TTC549 (cell line): ENCODE measurements at regions not wholly inside any gene's neighbourhood (a gene's known extent, or its start where the extent isn't known, plus 50 kb on each side); places are given as distances from the start of the nearest gene placed in this dataset.

Experiments used
- FAIRE-seq: peaks from 2 replicates; lab custom pipeline; 2012; peaks lifted over from hg19 to GRCh38; lab: Jason Lieb, UNC

DNA sequence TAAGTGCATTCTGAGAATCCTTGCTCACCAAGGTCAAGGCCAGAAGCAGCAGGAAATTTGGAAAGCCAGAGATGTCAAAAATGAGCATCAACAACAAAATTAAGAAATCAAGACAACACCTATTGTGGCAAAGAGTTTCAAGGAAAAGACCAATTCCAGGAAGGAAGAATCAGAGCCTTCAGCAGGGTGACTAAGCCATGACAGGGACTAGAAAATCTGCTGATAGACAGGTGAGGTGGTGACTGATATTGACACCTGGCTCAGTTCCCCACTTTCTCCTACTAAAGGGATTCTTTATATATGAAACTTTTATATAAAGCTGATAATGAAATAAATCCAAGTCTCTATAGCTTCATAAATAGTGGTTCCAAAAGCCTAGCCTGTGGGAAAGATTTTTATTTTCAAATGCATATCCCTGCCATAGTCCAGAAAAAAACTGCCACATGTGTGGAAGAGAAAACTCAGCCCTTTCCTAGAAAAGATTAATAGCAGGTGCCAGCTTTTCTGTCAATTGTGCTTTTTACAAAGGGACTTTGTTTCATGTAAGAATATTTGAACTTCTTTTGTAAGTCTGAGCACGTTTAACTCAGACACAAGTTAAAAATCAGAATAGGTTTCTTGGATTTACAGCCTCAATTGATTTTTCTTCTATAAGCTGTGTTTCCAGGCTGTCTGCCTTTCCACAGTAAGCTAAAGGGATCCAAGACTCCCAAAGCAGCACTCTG, 81.1 kb upstream of the GRAMD2B start:
- no peak for FAIRE-seq

DNA sequence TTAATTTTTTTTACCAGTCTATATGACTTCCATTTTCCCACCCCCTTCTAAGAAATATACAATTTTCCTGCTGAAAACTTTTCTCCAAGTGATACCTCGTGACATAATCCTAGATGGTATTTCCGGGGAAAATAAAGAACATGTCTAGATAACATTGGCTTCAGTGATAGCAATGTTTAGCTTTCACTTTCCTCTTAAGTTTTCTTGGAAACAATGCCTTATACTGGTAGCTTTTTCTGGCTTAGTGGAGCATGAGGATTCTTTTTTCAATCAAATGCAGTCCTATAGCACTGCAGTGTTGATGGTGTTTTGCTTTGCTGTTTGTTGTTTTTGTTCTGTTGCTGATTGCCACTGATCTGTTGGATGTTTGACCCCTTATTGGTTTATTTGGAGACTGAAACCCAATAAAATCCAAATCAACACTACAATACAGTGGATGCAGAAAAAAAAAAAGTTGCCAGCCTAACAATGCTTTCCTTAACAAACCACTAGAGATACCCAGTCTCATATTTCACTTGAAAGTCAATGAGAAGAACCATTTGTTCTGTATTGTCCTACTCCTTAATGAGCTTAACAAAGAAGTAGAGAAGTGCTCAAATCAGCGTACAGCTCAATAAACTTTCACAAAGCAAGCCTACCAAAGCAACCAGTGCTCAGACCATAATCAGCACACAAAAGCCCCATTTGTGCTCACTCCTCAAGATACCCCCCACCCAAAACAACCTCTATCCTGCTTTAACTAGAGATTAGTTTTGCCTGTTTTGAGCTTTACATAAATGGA, 74.2 kb upstream of the GRAMD2B start:
- FAIRE-seq = no peak

DNA sequence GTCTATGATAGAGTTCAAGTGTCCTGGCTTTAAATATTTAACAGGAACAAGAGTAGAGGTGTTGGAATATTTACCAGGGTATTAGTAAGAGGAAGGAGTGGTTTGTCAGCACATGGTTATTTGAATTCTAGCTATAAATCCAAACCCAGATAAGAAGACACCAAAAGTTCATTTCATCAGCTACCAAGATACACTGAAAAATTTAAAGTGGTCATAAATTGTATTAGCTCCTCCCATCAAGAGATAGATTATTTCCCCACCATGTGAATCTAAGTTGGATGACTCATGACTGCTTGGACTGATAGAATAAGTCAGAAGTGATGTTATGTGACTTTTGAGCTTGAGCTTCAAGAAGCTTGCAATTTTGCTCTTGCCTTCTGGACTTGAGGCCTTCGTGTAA, 72.1 kb upstream of the GRAMD2B start:
- FAIRE-seq = no peak

DNA sequence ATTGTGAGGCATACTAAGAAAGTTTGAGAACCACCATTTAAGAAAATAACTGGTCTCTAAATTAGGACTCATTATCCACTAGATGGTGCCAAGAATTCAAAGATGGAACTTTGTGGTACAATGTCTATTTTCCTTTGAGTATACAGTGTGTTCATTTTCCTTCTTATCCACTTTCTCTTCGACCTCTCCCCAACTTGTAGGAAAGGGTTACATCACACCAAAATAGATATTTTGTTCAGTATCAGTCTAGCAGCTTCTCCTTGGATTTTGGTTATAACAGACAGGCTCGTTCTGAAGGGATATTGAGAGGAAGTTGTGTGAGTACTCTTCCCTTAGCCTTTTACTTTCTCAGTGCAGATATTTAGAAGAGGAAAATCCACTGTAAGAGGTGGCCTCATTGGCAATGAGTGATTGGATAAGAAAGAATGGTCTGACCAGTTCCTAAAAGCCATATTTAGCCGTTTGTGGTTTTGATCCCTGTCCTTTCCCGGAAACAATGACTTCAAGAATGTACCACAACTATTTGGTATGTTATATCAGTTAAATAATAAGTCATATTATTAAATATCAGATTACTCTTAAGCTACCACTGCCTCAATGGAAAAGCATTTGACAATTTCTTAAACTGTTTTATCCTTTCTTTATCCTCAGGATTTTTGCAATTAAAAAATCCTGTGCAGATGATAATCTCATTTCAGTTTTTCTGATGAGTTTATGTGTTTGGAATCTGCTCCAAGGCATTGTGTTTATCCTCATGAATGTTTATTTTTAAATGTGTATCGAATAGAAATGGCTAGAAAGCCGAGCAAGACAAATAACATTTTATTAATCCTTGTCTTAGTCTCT, 69.0 kb upstream of the GRAMD2B start:
- peak; percentile 84 for FAIRE-seq

DNA sequence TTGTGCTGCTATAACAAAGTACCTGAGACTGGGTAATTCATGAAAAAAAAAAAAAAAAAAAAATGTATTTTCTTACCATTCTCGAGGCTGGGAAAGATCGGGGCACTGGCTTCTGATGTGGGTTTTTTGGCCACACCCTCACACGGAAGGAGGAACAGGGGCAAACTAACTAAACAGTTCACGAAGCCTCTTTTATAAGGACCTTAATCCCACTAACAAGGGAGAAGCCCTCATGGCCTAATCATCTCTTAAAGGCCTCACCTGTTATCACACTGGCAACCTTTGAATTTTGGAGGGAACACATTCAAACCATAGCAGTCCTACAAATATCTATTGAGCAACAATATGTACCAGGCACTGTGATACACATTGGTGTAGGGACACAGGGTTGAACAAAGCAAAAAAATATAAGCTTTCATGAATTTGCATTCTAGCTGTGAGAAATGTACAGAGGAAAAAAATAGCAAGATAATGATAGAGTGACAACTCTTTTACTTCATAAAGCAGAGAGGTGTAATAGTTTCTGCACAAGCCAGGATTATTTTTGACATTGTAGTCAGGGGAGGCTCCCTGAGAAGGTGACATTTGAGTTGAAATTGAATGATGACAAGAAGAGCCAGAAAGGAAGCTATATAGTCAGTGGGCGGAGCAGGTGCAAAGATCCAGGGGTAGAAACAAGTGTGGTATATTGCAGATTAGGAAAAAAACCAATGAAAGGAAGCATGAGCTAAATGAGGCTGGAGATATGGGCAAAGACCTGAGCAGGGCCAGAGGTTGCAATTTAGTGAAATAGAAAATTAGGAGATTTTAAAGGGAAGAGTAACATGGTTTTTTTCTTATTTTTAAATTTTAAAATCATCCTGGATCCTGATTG, 68.1 kb upstream of the GRAMD2B start:
- FAIRE-seq = no peak

DNA sequence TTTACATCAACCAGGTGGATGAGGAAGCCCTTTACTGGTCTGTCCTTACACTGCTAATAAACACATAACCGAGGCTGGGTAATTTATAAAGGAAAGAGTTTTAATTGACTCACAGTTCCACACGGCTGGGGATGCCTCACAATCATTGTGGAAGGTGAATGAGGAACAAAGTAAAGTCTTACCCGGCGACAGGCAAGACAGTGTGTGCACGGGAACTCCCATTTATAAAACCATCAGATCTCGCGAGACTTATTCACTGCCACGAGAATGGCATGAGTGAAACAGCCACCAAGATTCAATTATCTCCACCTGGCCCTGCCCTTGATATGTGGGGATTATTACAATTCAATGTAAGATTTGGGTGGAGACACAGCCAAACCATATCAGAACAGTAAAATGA, 67.3 kb upstream of the GRAMD2B start:
- FAIRE-seq = no peak

DNA sequence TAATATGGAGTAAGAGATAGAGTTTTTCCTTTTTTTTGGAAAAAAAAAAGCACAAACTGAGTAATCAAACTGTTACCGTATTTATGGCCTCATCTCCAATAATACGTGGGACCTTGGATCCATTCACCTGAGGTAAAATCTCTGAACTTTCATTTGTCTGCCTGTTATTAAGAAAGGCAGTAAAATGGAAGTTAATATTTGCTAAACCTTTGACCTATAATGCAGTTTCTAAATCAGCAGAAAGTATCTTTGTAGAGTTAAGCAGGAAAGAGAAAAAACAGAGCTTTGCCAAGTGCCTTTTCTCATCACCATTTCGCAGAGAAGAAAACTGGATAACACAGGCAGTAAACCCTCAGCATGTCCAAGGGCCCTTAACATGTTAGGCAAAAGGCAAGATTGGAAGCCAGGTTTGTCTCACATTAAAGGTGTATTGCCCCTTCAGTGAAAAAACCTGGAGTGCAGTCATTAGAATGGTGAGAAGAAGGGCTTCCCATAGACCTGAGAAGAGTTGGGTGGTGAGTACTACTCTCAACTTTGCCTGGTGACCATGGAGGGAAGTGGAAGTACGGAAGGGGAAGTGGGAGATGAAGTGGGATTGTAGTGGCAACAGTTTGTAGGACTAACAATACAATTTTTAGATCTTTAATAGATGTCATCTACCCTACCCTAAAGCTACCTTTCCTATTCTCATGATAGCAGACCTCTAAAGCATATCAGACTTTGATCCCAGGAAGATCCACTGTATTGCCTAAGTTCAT, 65.4 kb upstream of the GRAMD2B start:
- FAIRE-seq = no peak

DNA sequence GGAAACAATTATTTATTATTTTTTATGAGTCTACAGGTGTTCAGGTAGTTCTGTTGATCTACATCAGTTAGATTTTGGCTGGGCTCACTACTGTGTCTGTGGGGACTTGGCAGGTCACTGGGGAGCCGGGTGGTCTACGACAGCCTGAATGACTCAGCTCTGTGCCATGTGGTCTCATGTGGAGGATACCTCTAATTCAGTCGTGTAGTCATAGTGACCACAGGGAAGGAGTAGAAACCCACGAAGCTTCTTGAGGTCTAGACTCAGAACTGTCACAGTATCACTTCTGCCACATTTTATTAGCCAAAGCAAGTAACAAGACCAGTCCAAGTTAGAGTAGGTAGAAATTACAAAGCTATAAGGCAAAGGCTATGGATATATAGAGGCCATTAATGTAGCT, 64.7 kb upstream of the GRAMD2B start:
- no peak for FAIRE-seq

DNA sequence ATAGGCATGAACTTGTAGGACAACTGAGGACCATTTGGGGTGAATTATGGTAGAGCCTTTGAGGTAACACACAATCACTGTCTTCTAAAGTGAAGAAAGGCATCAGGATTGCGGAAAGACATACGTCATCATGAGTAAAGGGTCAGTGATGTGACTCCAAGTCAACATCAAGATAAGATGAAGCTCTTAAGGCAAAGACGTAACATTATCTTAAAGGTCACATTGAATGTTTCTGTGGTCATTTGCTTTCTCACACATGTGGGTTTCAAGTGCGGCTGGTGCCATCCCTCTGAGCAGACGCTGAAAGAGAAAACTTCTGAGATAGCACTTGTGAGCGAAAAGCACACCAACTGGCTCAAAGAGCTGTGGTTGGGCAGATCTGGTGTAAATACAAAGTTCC, 63.3 kb upstream of the GRAMD2B start:
- FAIRE-seq = no peak

DNA sequence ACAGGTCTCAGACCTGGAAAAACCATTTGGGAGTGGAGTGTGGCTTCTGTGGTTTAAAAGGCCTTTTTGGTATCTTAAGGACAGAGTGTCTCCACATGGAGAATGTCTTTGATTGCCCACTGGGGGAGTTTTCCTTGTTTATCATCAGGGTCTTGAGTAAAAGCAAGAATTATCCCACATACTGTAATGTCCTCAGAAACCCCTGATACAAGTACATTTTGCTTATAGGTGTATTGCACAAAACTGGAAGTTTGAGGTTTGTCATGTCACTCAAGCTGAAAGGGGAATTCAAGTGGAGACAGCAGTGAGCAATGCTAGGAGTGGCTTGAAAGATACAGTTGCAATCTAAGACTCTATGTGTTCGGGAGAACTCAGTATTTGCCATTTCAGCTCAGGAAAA, 62.7 kb upstream of the GRAMD2B start:
- no peak for FAIRE-seq

DNA sequence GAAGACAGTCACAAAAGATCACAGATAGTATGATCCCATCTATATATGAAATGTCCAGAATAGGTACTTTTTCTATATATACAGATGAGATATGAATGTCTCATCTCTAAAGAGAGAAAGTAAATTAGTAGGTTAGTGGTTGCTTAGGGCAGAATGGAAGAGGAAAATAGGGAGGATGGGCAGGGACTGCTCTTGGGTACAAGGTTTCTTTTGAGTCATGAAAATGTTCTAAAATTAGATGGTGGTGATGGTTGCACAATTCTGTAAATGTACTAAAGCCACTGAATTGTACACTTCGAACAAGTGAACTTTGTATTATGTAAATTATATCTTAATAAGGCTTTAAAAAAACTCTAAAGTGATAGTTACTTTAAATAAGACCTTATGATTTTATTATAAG, 59.6 kb upstream of the GRAMD2B start:
- FAIRE-seq = no peak

DNA sequence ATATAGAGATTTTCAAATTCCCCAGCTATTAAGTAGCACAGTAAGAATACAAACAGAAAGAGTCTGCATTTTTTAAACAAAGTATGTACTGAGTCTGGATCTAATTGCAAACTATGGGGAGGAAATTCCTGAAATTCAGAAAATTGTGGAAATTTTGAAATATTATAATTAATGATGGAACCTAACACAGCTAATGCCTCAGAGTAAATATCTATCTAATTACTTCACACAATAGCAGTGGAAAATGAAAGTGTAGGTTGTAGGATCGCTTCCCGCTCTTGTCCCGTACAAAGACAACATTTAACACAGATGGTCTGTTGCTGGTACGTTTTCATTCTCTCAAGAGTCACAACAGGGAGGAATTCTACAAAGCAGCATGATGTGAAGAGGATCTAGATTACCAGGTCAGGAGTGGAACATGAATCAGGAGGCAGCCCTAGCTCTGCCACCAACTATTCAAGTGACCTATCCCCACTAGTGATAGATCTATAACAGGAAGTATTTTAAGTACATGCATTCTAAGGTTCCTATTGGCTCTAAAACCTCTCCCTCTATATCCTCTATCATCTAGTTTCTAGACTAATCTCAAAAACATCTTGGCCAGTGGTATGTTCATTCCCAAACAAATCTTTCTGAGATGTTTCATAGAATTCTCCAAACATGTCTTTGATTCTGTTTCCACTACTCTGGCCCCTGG, 58.9 kb upstream of the GRAMD2B start:
- FAIRE-seq = no peak

DNA sequence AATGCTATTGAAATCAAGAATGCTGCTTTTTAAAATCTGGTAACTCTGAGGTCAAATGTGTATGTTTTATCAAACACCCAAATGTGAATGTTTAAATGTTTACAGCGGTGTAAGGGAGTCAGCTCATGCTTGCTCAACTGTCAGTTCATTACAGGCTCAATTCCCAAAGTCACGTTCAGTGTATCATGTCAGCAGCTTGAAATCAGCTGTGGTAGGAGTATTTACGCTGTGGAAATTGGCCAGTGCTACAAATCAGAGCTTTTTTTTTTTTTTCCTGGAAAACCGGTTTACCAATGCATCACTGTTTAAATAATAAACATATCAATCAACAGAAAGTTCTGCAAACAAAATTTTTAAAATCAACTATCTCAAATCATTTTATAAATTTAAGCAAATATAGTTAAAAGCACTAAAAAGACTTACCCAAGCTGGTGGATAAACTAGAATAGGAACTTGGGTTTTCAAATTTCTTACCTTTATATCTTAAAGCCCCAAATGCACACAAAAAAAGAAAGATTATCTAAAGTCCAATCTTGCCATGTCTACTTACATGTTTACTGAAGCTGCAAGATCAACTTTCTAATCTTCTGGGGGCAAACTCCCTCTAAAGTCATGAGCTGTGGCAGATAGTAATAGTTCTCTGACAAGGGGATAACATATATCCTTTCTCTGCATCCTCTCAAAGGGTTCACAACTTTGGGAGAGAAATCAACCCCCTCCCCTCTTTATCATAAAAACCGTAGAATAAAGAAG, 57.6 kb upstream of the GRAMD2B start:
- no peak for FAIRE-seq

DNA sequence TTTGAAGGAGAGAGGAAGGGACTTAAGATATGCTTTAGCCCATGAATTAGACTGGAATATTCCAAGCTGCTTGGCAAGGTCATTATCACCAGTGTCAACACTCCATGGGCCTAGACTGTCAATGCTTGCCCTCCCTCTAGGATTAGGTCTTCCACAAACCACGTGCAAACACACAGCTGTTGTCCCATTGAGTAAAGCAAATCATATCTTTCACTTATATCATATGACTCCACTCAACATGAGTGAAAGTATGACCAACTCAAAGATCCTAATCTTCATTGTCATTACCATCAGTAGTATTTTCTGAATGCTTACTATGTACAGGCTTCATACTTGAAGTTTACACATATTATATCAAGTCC, 57.0 kb upstream of the GRAMD2B start:
- no peak for FAIRE-seq

DNA sequence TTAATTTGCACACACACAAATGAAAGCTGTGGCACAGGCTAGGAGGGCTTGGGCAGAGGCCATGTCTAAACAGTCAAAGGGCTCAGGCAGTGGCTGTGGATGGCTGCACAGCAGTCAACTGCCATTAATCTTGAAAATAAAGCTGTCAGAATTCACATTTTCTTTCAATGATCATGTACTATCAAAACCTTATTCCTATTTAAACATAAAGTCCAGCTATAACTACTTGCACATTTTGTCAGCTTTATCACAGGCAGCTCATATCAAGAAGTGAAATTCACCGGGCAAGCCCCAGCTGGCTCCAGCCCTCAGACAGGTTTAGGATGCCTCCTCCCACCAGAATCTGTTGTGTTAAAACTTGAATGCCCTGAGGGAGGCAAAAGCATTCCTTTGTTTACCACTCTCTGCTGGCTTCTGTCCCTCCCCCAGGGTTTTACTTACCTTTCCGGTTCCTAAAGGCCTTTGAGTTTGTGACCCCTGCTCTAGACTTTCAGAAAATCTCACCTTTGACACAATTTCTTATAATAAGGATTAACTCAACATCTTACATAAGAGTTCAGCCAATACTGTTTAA, 54.9 kb upstream of the GRAMD2B start:
- no peak for FAIRE-seq

DNA sequence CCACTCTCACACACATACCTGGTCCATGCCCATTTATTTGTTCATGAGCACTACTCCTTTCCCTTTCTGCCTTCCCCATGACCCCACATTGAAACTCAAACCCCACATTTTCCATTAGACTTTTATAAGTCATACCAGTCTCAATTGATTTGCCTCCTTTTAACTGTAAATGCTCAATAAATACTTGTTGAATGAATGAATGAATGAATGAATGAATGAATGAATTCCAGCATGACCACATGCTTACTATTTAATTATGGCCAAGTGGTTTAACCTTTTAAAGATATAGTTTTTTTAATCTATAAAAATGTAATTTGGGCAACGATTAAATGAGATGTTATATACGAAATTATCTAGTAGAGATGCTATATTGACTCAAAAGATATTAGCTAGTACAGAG, 54.1 kb upstream of the GRAMD2B start:
- FAIRE-seq = no peak

DNA sequence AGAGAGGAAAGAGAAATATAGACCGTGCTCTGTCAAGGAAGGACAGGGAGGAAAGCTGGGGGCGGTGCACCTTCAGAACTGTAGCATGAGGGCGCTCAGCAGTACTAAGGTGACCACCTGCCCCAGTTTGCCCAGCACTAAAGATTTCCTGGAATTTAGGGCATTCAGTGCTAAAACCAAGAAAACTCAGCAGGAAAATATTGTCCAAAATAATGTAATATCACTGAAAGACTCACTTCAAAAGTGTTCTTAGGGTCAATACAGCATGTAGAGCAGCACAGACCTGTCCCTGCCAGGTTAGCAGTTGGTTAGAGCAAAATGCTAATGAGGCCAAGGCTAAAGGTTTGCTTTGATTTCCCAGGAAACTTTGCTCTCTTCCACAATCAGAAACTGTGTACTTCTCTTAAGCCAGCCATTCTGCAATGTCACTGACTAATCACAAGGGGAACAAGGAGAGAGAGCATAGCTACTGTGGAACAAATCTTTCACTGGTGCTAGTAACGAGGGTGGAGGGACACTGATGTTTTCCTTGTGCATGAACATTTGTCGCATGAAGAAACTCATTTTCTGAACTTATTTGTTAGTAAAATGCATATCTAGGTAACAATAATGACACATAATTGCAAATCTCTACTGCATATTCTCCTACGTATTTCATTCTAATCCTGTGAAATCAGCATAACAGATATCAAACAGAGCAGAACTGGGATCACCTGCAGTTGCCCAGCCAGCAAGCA, 53.0 kb upstream of the GRAMD2B start:
- FAIRE-seq = no peak

DNA sequence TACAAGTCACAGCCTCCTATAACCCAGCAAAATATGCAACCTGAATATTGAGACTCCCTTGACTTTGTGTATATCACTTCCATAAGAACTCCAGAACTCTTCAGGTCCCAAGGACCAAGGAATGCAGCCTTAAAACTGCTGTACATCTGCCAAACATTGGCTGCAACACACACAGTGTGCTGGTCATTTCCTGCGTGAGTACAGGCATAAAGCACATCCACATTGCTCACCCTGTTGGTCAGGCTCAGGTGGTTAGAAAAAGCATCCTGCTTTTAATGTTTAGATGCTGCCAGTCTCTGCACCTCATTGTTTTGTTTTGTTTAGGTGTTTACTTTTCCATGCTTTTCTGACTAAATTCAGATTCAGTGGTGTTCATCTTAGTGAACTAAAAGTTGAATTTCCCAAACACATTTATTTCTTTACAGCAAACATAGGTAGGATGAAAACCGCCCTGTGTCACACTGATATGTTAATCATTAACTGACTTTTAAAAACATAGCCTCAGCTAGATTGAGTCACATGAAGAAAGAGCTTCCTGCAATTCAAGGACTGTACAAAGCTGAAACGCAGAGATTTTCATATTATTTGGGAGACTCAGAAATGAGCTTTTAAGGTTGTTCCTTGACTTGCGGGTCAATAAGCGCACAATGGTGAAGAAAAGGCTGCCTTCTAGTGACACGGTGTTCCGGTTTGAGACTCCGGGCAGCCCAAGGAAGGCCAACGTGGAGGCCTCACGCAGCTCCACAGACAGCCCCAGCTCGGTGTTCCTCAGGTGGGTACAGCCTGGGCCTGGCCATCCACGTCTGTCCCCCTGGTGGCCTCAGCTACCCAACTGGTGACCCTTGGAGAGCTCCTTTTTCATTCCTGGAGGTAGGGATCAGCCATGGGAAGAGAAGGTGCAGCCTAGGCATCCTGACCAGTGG, 52.2 kb upstream of the GRAMD2B start:
- FAIRE-seq = no peak
